ENCODE measurements at regions not wholly inside any gene's neighbourhood (a gene's known extent, or its start where the extent isn't known, plus 50 kb on each side); places are given as distances from the start of the nearest gene placed in this dataset.

GRCh38 chr16:85188822-85189672, 76.8 kb upstream of the CIBAR2 start:
- DNase-seq (ENCODE audit: low read depth), result no peak

- DNase-seq (ENCODE audit: low read depth), result no peak
These were observed 78.3 kb upstream of the CIBAR2 start for GRCh38 chr16:85190572-85190971.

GRCh38 chr16:85191341-85191965, 79.2 kb upstream of the CIBAR2 start:
- DNase-seq (ENCODE audit: low read depth), result no peak

- DNase-seq (ENCODE audit: low read depth), result no peak
These were observed 80.2 kb upstream of the CIBAR2 start for GRCh38 chr16:85192238-85193114.

- DNase-seq (ENCODE audit: low read depth), result no peak
These were observed 80.8 kb upstream of the CIBAR2 start for GRCh38 chr16:85193115-85193493.

GRCh38 chr16:85193876-85194275, 81.6 kb upstream of the CIBAR2 start:
- DNase-seq (ENCODE audit: low read depth), result no peak

- no peak for DNase-seq (ENCODE audit: low read depth)
These were observed 82.3 kb upstream of the CIBAR2 start for GRCh38 chr16:85194307-85195270.

- DNase-seq (ENCODE audit: low read depth), result no peak
These were observed 83.0 kb upstream of the CIBAR2 start for GRCh38 chr16:85195271-85195647.

- DNase-seq (ENCODE audit: low read depth), result no peak
These were observed 83.9 kb upstream of the CIBAR2 start for GRCh38 chr16:85195900-85196772.

GRCh38 chr16:85196976-85197375, 84.7 kb upstream of the CIBAR2 start:
- no peak for DNase-seq (ENCODE audit: low read depth)

- no peak for DNase-seq (ENCODE audit: low read depth)
These were observed 85.6 kb upstream of the CIBAR2 start for GRCh38 chr16:85197611-85198566.

GRCh38 chr16:85199069-85199725, 86.9 kb upstream of the CIBAR2 start:
- DNase-seq (ENCODE audit: low read depth), result no peak

GRCh38 chr16:85199880-85200279, 87.6 kb upstream of the CIBAR2 start:
- DNase-seq (ENCODE audit: low read depth), result no peak

- no peak for DNase-seq (ENCODE audit: low read depth)
These were observed 88.4 kb upstream of the CIBAR2 start for GRCh38 chr16:85200471-85201278.

- no peak for DNase-seq (ENCODE audit: low read depth)
These were observed 89.3 kb upstream of the CIBAR2 start for GRCh38 chr16:85201574-85201973.

GRCh38 chr16:85202051-85202601, 89.9 kb upstream of the CIBAR2 start:
- no peak for DNase-seq (ENCODE audit: low read depth)

GRCh38 chr16:85202631-85203461, 90.6 kb upstream of the CIBAR2 start:
- DNase-seq (ENCODE audit: low read depth), result no peak

Measured in HS-27A (cell line).